ENCODE measurements at regions not wholly inside any gene's neighbourhood (a gene's known extent, or its start where the extent isn't known, plus 50 kb on each side); places are given as distances from the start of the nearest gene placed in this dataset.

DNA sequence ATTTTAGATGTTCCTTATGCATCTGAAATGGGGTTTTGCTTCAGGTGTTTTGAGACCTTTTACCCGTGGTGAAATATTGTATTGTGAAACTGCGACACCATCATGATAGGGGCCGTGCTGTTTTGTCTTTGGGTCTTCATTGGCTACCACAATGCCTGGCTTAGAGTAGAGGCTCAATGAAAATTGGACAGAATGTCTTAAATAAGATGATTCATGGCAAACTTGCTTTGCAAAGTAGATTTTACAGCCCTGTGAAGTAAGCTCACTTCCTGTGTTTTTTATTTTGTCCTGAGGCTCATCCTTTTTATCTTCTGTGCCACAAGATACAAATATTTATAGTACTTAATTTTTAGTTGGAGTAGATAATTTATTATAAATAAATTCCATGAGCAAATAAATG, 111.3 kb upstream of the FRMD6 start:
- H3K36me3 ChIP-seq: no peaks in the 10 kb centered on the region
- no peaks in the 10 kb centered on the region for H3K27me3 ChIP-seq
- H3K4me1 ChIP-seq: no peaks in the 10 kb centered on the region
- H3K4me3 ChIP-seq: no peak overlapping the region
- WGBS, 4 donors: 90 to 95% (median 94%) methylated on average over 3 of the region's 3 CpGs
- intact Hi-C loops (cut with DNase I): no loop called here
- DNase-seq: no peak
- no peak overlapping the region for H3K27ac ChIP-seq
- peaks cover 0 to 8% (median 0%) of the 10 kb centered on the region in 12 donors for H3K9me3 ChIP-seq
- TF ChIP-seq POLR2A (IDR thresholded peaks at IDR 0.05): no peak
- TF ChIP-seq, protein P1, sequence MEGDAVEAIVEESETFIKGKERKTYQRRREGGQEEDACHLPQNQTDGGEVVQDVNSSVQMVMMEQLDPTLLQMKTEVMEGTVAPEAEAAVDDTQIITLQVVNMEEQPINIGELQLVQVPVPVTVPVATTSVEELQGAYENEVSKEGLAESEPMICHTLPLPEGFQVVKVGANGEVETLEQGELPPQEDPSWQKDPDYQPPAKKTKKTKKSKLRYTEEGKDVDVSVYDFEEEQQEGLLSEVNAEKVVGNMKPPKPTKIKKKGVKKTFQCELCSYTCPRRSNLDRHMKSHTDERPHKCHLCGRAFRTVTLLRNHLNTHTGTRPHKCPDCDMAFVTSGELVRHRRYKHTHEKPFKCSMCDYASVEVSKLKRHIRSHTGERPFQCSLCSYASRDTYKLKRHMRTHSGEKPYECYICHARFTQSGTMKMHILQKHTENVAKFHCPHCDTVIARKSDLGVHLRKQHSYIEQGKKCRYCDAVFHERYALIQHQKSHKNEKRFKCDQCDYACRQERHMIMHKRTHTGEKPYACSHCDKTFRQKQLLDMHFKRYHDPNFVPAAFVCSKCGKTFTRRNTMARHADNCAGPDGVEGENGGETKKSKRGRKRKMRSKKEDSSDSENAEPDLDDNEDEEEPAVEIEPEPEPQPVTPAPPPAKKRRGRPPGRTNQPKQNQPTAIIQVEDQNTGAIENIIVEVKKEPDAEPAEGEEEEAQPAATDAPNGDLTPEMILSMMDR (IDR thresholded peaks at IDR 0.05): no peak
- ATAC-seq: peak in 1 of 4 donors; percentile 38

DNA sequence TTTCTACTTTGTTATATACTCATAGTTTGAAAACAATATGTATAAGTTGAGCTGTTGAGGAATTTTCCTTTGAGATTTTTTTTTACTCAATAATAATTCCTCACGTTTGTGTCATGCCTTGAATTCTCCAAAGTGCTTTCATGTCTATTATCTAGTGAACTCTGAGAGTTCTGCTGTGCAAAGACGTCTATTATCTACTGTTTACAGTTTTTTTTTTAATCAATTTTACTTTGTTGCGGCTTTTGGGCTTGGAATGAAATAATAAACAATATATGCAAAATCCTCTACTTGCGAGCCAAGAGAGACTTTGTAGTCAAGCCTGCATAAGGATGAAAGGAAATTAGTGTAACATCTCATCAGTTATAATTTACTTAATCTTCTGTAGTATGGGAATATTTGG, 107.2 kb upstream of the FRMD6 start:
- intact Hi-C loops (cut with DNase I): no loop called here
- Histone ChIP-seq H3K4me1 (peaks cover 0 to 13% (median 0%) of the 10 kb centered on the region in 12 donors), H3K27ac (no peak overlapping the region), H3K4me3 (no peak overlapping the region), H3K36me3 (no peaks in the 10 kb centered on the region), H3K27me3 (no peaks in the 10 kb centered on the region), H3K9me3 (peaks cover 0 to 4% (median 0%) of the 10 kb centered on the region in 12 donors)
- ATAC-seq (no peak), DNase-seq (no peak)
- TF ChIP-seq, protein P1 (IDR thresholded peaks at IDR 0.05): no peak
- TF ChIP-seq POLR2A (IDR thresholded peaks at IDR 0.05): no peak
- 77 to 84% (median 79%) methylated on average over 4 of the region's 4 CpGs for WGBS, 4 donors

DNA sequence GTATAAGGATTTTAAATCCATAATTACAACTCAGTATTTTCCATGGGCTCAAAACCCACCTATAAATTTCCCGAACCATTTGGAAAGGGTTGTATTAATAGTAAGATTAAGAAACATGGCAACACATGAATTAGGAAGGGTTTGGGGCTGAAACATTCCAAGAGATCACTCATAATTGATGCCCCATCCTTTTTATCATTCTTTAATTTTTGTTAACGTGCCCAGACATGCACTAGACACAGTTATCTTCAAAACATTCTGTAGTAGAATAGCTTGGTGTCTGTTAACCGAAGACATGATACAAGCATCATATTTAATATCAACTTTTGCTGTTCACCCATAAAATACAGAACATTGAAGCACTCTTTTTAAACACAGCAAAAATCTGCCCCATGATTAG, 106.8 kb upstream of the FRMD6 start:
- ATAC-seq: no peak
- WGBS, 4 donors: 85 to 89% (median 86%) methylated on average over 3 of the region's 3 CpGs

DNA sequence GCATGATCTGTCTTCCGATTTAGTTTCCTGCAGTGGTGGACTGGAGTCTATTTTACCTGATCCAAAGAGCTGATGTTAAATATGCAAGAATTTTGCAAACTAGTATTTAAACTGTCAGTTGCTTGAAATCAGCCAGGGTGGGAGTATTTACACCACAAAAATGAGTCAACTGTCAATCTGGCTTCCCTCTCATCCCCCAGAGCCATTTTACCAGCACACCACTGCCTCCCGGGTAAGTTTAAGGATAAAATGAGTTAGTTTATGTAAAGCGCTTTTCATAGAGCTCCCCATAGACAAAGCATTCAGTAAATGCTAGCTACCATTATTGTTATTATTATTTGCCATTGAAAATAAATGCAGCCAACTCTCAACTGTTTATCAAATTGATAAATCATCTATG, 106.3 kb upstream of the FRMD6 start:
- intact Hi-C loops (cut with DNase I): no loop called here
- H3K27ac ChIP-seq: no peak overlapping the region

More for the DNA sequence above, 106.8 kb upstream of the FRMD6 start:
- Histone ChIP-seq H3K27ac (no peak overlapping the region), H3K4me3 (no peak overlapping the region), H3K9me3 (peaks cover 0 to 4% (median 0%) of the 10 kb centered on the region in 12 donors), H3K4me1 (peaks cover 0 to 13% (median 0%) of the 10 kb centered on the region in 12 donors), H3K36me3 (no peaks in the 10 kb centered on the region), H3K27me3 (no peaks in the 10 kb centered on the region)
- intact Hi-C loops (cut with DNase I): no loop called here
- DNase-seq: no peak
- TF ChIP-seq POLR2A (IDR thresholded peaks at IDR 0.05): no peak
- TF ChIP-seq, protein P1 (IDR thresholded peaks at IDR 0.05): no peak

More for the DNA sequence above, 106.3 kb upstream of the FRMD6 start:
- DNase-seq (no peak), ATAC-seq (no peak)
- 84 to 91% (median 88%) methylated on average over 3 of the region's 3 CpGs for WGBS, 4 donors
- Histone ChIP-seq H3K36me3 (no peaks in the 10 kb centered on the region), H3K27me3 (no peaks in the 10 kb centered on the region), H3K9me3 (peaks cover 0 to 4% (median 0%) of the 10 kb centered on the region in 12 donors), H3K4me3 (no peak overlapping the region), H3K4me1 (peaks cover 0 to 13% (median 0%) of the 10 kb centered on the region in 12 donors)
- TF ChIP-seq, protein P1 (IDR thresholded peaks at IDR 0.05): no peak
- TF ChIP-seq POLR2A (IDR thresholded peaks at IDR 0.05): no peak

Measured in heart left ventricle (tissue), 16 donors.